K562 (cell line): ENCODE measurements at regions not wholly inside any gene's neighbourhood (a gene's known extent, or its start where the extent isn't known, plus 50 kb on each side); places are given as distances from the start of the nearest gene placed in this dataset.

Experiments used
- BDP1 ChIP-seq: IDR thresholded peaks from 3 replicates; pipeline ENCODE4 v1.6.1; 2011; ENCODE audit not compliant: insufficient read length, insufficient read depth
- KDM1A ChIP-seq, 2 experiments: fragments of 450-650 bp; IDR thresholded peaks; 2 replicates each; pipeline ENCODE4 v1.6.1; 2016; ENCODE audit warnings: mild to moderate bottlenecking in 2 of 2
- KDM5B ChIP-seq: fragments of 200-600 bp; sonication (generic); IDR thresholded peaks from 2 replicates; pipeline ENCODE4 v1.6.1; 2012; ENCODE audit warnings: low read depth, mild to moderate bottlenecking, moderate library complexity, low read length, control low read depth, inconsistent platforms; ENCODE audit not compliant: insufficient replicate concordance
- NR2C2 ChIP-seq, 2 experiments: fragments of 200-800 bp in 1 of 2; sonication (Bioruptor generic) in 1 of 2; sonication (generic) in 1 of 2; formaldehyde crosslinking in 1 of 2; IDR thresholded peaks; 2 replicates each; pipeline versions ENCODE4 v1.6.1 to v1.8.0; 2016 to 2022; ENCODE audit warnings: mild to moderate bottlenecking in 1 of 2, missing compliant biosample characterization in 1 of 2, missing genetic modification characterization in 1 of 2, missing genetic modification reagents in 1 of 2
- SRSF9 ChIP-seq: fragments of 200-400 bp; formaldehyde crosslinking; IDR thresholded peaks from 2 replicates; pipeline ENCODE4 v1.6.1; 2017; ENCODE audit warnings: low read depth, low read length, borderline replicate concordance

DNA sequence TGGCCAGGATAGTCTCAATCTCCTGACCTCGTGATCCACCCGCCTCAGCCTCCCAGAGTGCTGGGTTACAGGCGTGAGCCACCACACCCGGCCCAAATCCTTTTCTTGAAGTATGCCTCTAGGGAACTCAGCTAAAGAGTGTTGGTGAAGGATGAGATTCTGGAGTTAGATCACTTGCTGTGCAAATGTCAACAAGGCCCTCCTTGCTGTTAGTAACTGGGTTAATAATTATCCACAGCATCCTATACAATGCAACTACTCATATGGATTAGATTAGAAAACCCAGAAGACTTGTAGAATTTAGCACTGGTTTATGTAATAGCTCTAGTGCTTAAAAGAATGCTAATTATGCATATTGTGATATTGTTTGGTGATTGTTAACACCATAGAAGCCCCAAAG, 310.8 kb upstream of the TFPI start:
- TF ChIP-seq SRSF9 (no peak), KDM5B (no peak), KDM1A (IDR thresholded peaks at IDR 0.05) (no peak), NR2C2 (CRISPR knock-in tag; IDR thresholded peaks at IDR 0.05) (no peak), NR2C2 (tag; IDR thresholded peaks at IDR 0.05) (no peak), BDP1 (no peak)
